GM12874 (cell line): ENCODE measurements at regions not wholly inside any gene's neighbourhood (a gene's known extent, or its start where the extent isn't known, plus 50 kb on each side); places are given as distances from the start of the nearest gene placed in this dataset.

Experiments
- TF ChIP-seq, protein P1 (sequence below): IDR thresholded peaks from 2 replicates; pipeline ENCODE4 v1.5.1; 2011; ENCODE audit warnings: low read depth, mild to moderate bottlenecking, control low read depth, low read length, moderate library complexity; ENCODE audit not compliant: insufficient read depth

DNA sequence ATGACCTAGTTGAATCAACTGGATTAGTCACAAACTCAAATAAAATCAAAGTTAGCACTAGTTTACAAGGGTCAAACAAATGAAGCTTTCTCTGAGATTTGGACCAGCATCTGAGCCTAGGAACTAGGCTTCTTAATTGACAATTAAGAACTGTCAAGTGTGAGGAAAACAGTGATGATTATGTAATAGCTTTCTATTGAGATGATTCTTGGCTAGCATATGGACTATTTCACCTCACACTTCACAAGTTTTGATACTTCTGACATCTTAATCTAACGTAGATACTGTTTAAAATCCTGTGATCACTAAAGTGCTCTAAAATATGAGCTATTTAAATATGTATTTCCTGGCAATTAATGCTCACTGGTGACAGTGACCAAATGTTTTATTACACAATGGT lies 542.9 kb downstream of the EFNA5 start:
- TF ChIP-seq, protein P1, sequence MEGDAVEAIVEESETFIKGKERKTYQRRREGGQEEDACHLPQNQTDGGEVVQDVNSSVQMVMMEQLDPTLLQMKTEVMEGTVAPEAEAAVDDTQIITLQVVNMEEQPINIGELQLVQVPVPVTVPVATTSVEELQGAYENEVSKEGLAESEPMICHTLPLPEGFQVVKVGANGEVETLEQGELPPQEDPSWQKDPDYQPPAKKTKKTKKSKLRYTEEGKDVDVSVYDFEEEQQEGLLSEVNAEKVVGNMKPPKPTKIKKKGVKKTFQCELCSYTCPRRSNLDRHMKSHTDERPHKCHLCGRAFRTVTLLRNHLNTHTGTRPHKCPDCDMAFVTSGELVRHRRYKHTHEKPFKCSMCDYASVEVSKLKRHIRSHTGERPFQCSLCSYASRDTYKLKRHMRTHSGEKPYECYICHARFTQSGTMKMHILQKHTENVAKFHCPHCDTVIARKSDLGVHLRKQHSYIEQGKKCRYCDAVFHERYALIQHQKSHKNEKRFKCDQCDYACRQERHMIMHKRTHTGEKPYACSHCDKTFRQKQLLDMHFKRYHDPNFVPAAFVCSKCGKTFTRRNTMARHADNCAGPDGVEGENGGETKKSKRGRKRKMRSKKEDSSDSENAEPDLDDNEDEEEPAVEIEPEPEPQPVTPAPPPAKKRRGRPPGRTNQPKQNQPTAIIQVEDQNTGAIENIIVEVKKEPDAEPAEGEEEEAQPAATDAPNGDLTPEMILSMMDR = no peak

DNA sequence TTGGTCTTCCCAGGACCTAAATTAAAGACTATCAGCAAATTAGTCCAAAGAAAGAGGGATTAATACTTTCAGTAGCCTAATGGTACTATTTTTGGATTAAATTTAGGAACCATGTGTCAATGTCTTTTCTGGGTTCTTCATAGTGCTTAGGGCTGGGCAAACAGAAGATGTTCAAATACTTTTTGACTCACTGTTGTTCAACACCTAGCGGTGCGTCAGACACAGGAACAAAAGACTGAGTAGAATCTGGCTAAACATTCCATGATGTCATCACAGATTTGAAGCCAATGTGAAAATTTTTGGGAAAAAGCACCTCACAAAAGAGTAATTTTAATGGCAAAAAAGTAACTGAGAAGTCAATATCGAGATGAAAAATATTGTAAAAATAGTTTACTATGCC lies 544.4 kb downstream of the EFNA5 start:
- TF ChIP-seq, protein P1 = no peak

DNA sequence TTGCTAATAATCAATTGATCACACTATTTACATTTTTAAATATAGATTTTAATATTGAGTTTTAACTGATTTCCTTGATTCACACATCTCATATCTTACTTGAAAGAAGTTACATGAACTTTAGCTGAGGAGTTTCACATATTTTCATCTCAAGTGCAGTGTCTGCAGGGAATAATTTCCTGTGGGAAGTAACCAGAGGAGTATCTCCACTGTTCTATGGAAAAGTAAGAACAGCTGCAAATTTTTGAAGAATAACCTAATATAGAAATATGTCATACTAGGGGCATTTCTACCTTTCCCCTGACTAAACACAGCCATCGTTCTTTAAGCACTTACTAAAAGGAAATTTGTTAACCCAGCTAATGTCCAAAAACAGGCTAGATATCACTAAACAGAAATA lies 546.4 kb downstream of the EFNA5 start:
- TF ChIP-seq, protein P1 = no peak

DNA sequence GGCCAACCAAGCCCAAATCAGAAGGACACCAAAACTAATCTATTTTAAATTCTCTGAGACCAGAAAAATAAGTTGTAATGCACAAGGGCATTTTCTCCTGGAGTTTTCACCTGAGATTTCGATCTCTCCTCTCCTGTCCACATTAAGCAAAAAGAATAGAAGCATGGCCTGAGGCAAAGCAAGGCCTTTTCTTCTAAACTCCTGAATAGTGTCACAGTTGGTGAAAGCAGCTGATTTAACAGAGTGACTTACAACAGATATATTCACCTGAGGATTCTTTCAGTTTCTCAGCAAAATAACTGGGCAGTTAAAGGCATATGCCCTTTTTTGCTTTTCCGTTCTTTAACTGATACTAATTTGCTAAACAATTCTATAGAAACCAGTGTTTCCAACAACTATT lies 547.7 kb downstream of the EFNA5 start:
- TF ChIP-seq, protein P1 = no peak

DNA sequence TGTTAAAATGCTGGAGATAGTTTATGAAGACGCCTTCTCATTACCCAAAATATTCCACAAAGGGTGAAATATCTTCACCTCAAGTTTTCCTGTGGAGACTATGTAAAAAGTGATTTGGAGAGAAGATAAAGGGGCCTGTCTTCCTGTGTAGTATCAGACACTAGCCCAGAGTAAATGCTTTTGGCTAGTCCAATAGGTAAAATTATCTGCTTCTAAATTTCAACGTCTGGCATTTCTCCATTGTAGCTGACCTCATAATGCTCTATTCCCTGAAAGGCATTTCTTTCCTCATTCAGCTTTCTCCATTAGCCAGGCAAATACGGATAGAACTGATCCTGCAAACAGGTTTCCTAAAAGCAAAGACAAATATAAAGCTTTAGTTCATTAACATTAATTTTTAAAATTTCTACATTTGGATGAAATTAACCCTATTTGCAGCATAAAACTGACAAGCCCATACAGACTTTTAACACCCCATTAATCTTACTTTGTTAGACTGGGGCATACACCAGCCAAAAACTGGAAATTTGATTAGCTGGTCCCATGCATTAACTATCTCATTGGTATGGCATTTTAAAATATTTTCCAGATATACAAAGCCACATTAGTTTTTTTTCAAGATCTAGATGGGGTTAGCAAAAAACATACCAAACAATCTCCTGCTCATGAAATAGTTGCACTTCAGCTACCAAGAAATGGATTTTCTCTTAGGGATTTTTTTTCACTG lies 548.8 kb downstream of the EFNA5 start:
- TF ChIP-seq, protein P1 = no peak

DNA sequence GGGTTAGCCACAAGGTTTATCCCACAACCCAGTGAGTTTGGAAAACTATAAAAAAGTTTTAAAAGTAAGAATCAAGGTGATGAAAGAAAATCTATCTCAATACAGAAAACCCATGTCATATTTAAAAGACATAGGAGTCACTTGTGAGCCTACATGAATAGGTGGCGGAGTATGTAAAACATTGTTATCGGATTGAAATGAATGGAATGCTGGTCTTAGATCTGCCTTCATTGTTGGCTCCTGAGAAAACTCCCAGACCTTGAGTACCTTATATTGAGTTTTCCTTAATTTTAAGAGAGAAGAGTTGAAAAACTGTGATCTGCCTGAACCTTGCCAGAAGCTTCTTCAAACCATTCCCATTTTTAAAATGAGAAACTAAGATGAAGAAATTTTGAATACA lies 551.1 kb downstream of the EFNA5 start:
- TF ChIP-seq, protein P1 = no peak

DNA sequence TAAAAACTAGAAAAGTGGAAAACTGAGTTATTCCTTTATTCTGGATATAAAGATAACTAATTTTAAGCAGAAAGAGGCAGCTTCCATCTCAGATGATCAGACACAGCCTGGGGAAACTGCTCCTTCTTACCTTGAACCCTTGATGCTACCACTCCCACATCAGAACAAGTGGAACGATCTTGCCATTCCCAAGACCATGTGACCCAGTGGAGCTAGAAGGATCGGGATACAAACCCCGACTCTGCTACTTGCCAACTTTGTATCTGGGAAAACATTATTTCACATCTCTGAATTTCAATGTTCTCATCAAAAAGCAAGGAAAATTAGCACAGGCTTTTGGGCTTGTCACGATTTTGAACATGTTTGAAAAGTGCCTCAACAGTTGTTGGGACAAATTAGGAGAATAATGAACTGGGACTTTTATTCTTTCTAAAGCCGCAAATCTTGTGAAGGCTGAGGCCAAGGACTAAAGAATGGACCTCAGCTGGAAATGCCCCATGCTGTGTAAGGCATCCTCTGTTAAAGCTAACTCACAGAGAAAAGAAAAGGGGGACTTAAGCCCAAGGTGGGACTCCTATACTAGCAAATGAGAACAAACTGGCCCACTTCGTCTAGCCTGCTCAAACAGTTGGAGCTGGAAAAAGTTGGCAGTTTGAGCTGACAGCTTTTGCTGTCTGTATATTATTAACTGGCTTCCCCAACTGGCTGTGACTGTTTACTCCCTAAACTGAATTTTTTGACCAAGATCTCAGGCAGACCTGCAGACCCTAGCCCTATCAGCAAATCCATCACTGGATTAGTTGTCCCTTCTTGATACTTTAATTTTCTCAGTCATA lies 552.3 kb downstream of the EFNA5 start:
- TF ChIP-seq, protein P1 = no peak
